Uterus (tissue), 2 donors: ENCODE measurements at regions not wholly inside any gene's neighbourhood (a gene's known extent, or its start where the extent isn't known, plus 50 kb on each side); places are given as distances from the start of the nearest gene placed in this dataset.

Experiments
- POLR2A ChIP-seq, 2 donors: fragments of 450-650 bp; IDR thresholded peaks; one replicate each; pipeline ENCODE4 v1.6.1; 2016; ENCODE audit warnings: antibody characterized with exemption in 2 of 2, mild to moderate bottlenecking in 1 of 2, moderate library complexity in 1 of 2
- TF ChIP-seq, protein P1 (sequence below), 4 experiments: fragments of 200-600 bp in 2 of 4; fragments of 450-650 bp in 2 of 4; sonication (generic) in 2 of 4; IDR thresholded peaks; one replicate each; pipeline ENCODE4 v1.5.1; 2016 to 2019; ENCODE audit warnings: antibody characterized with exemption in 4 of 4, mild to moderate bottlenecking in 2 of 4, moderate library complexity in 1 of 4

DNA sequence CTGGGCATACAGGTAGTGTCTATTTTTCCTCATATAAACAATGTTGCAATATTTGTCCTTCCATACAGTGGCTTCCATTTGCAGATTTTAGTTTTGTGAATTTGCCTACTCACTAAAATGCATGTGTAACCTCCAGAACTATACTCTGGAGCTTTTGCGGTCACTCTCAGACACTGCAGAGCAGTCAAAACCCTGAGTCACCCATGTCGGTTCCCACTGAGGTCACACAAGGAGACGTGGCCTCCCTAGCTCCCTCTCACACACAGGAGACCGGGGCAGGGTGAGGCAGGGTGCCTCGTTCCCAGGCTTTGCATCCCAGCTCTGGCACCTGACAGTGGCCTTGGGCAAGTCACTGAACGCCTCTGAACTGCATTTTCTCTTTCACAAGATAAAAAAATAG lies 55.5 kb upstream of the ZNF354A start:
- TF ChIP-seq, protein P1, sequence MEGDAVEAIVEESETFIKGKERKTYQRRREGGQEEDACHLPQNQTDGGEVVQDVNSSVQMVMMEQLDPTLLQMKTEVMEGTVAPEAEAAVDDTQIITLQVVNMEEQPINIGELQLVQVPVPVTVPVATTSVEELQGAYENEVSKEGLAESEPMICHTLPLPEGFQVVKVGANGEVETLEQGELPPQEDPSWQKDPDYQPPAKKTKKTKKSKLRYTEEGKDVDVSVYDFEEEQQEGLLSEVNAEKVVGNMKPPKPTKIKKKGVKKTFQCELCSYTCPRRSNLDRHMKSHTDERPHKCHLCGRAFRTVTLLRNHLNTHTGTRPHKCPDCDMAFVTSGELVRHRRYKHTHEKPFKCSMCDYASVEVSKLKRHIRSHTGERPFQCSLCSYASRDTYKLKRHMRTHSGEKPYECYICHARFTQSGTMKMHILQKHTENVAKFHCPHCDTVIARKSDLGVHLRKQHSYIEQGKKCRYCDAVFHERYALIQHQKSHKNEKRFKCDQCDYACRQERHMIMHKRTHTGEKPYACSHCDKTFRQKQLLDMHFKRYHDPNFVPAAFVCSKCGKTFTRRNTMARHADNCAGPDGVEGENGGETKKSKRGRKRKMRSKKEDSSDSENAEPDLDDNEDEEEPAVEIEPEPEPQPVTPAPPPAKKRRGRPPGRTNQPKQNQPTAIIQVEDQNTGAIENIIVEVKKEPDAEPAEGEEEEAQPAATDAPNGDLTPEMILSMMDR (IDR thresholded peaks at IDR 0.05): no peak
- TF ChIP-seq POLR2A (IDR thresholded peaks at IDR 0.05): no peak
